HCT116 (cell line): ENCODE measurements at regions not wholly inside any gene's neighbourhood (a gene's known extent, or its start where the extent isn't known, plus 50 kb on each side); places are given as distances from the start of the nearest gene placed in this dataset.

Experiments used
- ATAC-seq: fragments of 200-7000 bp; cut with Tn5 transposase; 2 replicates; pipeline ENCODE4 v1.9.1; 2020; ENCODE audit warnings: mild to moderate bottlenecking, moderate library complexity
- BruUV-seq: library from RNA; stranded (reverse); fragments of 400-500 nt; replicated peaks from 2 replicates; lab custom pipeline; 2021; lab: Mats Ljungman, UMichigan
- CTCF ChIA-PET: fragments of 300-600 bp; sonication (Branson Sonifier 250); formaldehyde crosslinking; loops from one replicate; lab custom pipeline; 2021; ENCODE audit warnings: antibody characterized with exemption; lab: Charles Lee
- POLR2A ChIA-PET: fragments of 300-600, 350-600 bp; sonication (Branson Sonifier 250); formaldehyde crosslinking; loops from one replicate; lab custom pipeline; 2021; ENCODE audit warnings: antibody characterized with exemption; lab: Charles Lee
- RAD21 ChIA-PET, 2 experiments: fragments of 300-600 bp; sonication (Branson Sonifier 250); formaldehyde crosslinking; loops; one replicate each; lab custom pipeline; 2023; ENCODE audit warnings: low total read pairs in 2 of 2; ENCODE audit not compliant: uncharacterized antibody in 2 of 2, unreplicated experiment in 2 of 2, low non-redundant PET in 1 of 2; lab: Charles Lee
- DNase-seq: peaks from one replicate; pipeline ENCODE4 v3.0.0-alpha.2; 2010; ENCODE audit warnings: low read depth, low spot score
- H2AFZ ChIP-seq: fragments of 200-600 bp; shearing (Covaris generic), sonication (generic); 2 replicates; pipeline ENCODE4 v1.6.1; 2017; ENCODE audit warnings: low read depth, mixed run types, mixed read lengths, antibody characterized with exemption, low read length; ENCODE audit not compliant: poor library complexity, severe bottlenecking
- H3K27ac ChIP-seq: 2 replicates; pipeline ENCODE4 v1.5.1; 2012; ENCODE audit warnings: low read depth, low read length
- H3K27me3 ChIP-seq: fragments of 200-600 bp; sonication (generic); 2 replicates; pipeline ENCODE4 v1.6.1; 2016; ENCODE audit warnings: mixed run types, low read length, mixed read lengths; ENCODE audit not compliant: insufficient read depth
- H3K36me3 ChIP-seq, 2 experiments: fragments of 200-500 bp in 1 of 2; fragments of 200-600 bp in 1 of 2; sonication (Bioruptor generic) in 1 of 2; sonication (generic) in 1 of 2; 2 replicates each; pipeline versions ENCODE4 v1.5.1 to v1.6.1; 2014 to 2016; ENCODE audit warnings: low read length in 2 of 2, inconsistent platforms in 1 of 2, mixed read lengths in 1 of 2, mixed run types in 1 of 2; ENCODE audit not compliant: insufficient read depth in 2 of 2, control insufficient read depth in 1 of 2
- H3K4me1 ChIP-seq, 2 experiments: fragments of 200-600 bp in 1 of 2; sonication (generic) in 1 of 2; 2 replicates each; pipeline versions ENCODE4 v1.5.1 to v1.6.1; 2012 to 2017; ENCODE audit warnings: low read length in 2 of 2, inconsistent platforms in 1 of 2, mild to moderate bottlenecking in 1 of 2, mixed read lengths in 1 of 2, mixed run types in 1 of 2, moderate library complexity in 1 of 2; ENCODE audit not compliant: insufficient read depth in 2 of 2, control insufficient read depth in 1 of 2
- H3K4me2 ChIP-seq: fragments of 200-600 bp; sonication (generic); 2 replicates; pipeline ENCODE4 v1.6.1; 2017; ENCODE audit warnings: mixed run types, low read length, mixed read lengths
- H3K4me3 ChIP-seq, 2 experiments: fragments of 200-600 bp in 1 of 2; sonication (generic) in 1 of 2; replicated peaks in 1 of 2; 2 replicates each; pipeline ENCODE4 v1.5.1; 2011 to 2016; ENCODE audit warnings: low read length in 2 of 2, control low read depth in 1 of 2, low read depth in 1 of 2, mild to moderate bottlenecking in 1 of 2, mixed read lengths in 1 of 2, mixed run types in 1 of 2
- H3K79me2 ChIP-seq: fragments of 200-600 bp; sonication (generic); 2 replicates; pipeline ENCODE4 v1.6.1; 2017; ENCODE audit warnings: mild to moderate bottlenecking, mixed run types, low read length, moderate library complexity, mixed read lengths; ENCODE audit not compliant: insufficient read depth
- H3K9ac ChIP-seq: fragments of 200-600 bp; sonication (generic); 2 replicates; pipeline ENCODE4 v1.6.1; 2016; ENCODE audit warnings: low read length, mixed read lengths
- H3K9me2 ChIP-seq: fragments of 200-600 bp; sonication (generic), shearing (Covaris generic); 2 replicates; pipeline ENCODE4 v1.6.1; 2017; ENCODE audit warnings: mixed run types, mild to moderate bottlenecking, moderate library complexity; ENCODE audit not compliant: insufficient read depth
- H3K9me3 ChIP-seq, 2 experiments: fragments of 200-500 bp in 1 of 2; fragments of 200-600 bp in 1 of 2; sonication (Bioruptor generic) in 1 of 2; sonication (generic) in 1 of 2; 2 replicates each; pipeline ENCODE4 v1.6.1; 2014 to 2017; ENCODE audit warnings: low read length in 2 of 2, mixed read lengths in 2 of 2, inconsistent platforms in 1 of 2, low read depth in 1 of 2, mild to moderate bottlenecking in 1 of 2, mixed run types in 1 of 2, moderate library complexity in 1 of 2; ENCODE audit not compliant: control insufficient read depth in 1 of 2, insufficient read depth in 1 of 2
- H4K20me1 ChIP-seq: fragments of 200-600 bp; sonication (generic), shearing (Covaris generic); 2 replicates; pipeline ENCODE4 v1.6.1; 2017; ENCODE audit warnings: mixed run types, mild to moderate bottlenecking, moderate library complexity; ENCODE audit not compliant: insufficient read depth
- CBX3 ChIP-seq: IDR thresholded peaks from 2 replicates; pipeline ENCODE4 v1.6.1; 2012; ENCODE audit warnings: low read depth
- CEBPB ChIP-seq: IDR thresholded peaks from 2 replicates; pipeline ENCODE4 v1.6.1; 2012; ENCODE audit warnings: low read depth
- ELF1 ChIP-seq: IDR thresholded peaks from 2 replicates; pipeline ENCODE4 v1.6.1; 2012; ENCODE audit warnings: low read depth, borderline replicate concordance
- EZH2phosphoT487 ChIP-seq: fragments of 200-600 bp; IDR thresholded peaks from 2 replicates; pipeline ENCODE4 v1.6.1; 2018; ENCODE audit warnings: antibody characterized with exemption, borderline replicate concordance
- POLR2A ChIP-seq: IDR thresholded peaks from 2 replicates; pipeline ENCODE4 v1.7.0; 2011; ENCODE audit warnings: borderline replicate concordance; ENCODE audit not compliant: insufficient read depth, insufficient read length; ENCODE audit errors: extremely low read depth
- POLR2AphosphoS5 ChIP-seq: IDR thresholded peaks from 2 replicates; pipeline ENCODE4 v1.6.1; 2011; ENCODE audit warnings: mild to moderate bottlenecking, low read depth, low read length, moderate library complexity
- RAD21 ChIP-seq: IDR thresholded peaks from 2 replicates; pipeline ENCODE4 v1.6.1; 2012; ENCODE audit warnings: low read depth, mild to moderate bottlenecking
- SP1 ChIP-seq: IDR thresholded peaks from 2 replicates; pipeline ENCODE4 v1.6.1; 2012; ENCODE audit warnings: low read depth
- intact Hi-C: fragments of 100-400 bp; cut with micrococcal nuclease; formaldehyde crosslinking; loops from 2 replicates; pipeline ENCODE4 v1.10.0; 2022
- TF ChIP-seq, protein P1 (sequence below): IDR thresholded peaks from 2 replicates; pipeline ENCODE4 v1.6.1; 2012
- TF ChIP-seq, protein P2 (sequence below), 3 experiments: fragments of 200-600 bp in 1 of 3; sonication (generic) in 1 of 3; IDR thresholded peaks in 2 of 3; conservative IDR thresholded peaks in 1 of 3; 2 replicates each; pipeline ENCODE4 v1.5.1; 2012 to 2017; ENCODE audit warnings: low read depth in 2 of 3, low read length in 2 of 3, antibody characterized with exemption in 1 of 3, borderline replicate concordance in 1 of 3, control low read depth in 1 of 3, mild to moderate bottlenecking in 1 of 3, mixed read lengths in 1 of 3, mixed run types in 1 of 3, moderate library complexity in 1 of 3; ENCODE audit not compliant: insufficient read depth in 1 of 3

- ATAC-seq = no peak
- no peaks in the 10 kb centered on the region for H3K79me2 ChIP-seq
- no peak overlapping the region for H3K9ac ChIP-seq
- H3K4me2 ChIP-seq = no peak overlapping the region
- H3K9me3 ChIP-seq = no peaks in the 10 kb centered on the region
- CTCF ChIA-PET = no interaction called here
- intact Hi-C loops = no loop called here
- RAD21 ChIA-PET = no interaction called here
- H3K27me3 ChIP-seq = no peaks in the 10 kb centered on the region
- no peaks in the 10 kb centered on the region for H3K36me3 ChIP-seq
- no peaks in the 10 kb centered on the region for H3K4me1 ChIP-seq
- no peak overlapping the region for H3K27ac ChIP-seq
- DNase-seq = no peak
- TF ChIP-seq CEBPB (no peak), CBX3 (no peak), POLR2AphosphoS5 (no peak), EZH2phosphoT487 (no peak), SP1 (no peak), POLR2A (no peak), ELF1 (no peak), RAD21 (no peak)
- TF ChIP-seq, protein P1, sequence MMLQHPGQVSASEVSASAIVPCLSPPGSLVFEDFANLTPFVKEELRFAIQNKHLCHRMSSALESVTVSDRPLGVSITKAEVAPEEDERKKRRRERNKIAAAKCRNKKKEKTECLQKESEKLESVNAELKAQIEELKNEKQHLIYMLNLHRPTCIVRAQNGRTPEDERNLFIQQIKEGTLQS = no peak
- TF ChIP-seq, protein P2, sequence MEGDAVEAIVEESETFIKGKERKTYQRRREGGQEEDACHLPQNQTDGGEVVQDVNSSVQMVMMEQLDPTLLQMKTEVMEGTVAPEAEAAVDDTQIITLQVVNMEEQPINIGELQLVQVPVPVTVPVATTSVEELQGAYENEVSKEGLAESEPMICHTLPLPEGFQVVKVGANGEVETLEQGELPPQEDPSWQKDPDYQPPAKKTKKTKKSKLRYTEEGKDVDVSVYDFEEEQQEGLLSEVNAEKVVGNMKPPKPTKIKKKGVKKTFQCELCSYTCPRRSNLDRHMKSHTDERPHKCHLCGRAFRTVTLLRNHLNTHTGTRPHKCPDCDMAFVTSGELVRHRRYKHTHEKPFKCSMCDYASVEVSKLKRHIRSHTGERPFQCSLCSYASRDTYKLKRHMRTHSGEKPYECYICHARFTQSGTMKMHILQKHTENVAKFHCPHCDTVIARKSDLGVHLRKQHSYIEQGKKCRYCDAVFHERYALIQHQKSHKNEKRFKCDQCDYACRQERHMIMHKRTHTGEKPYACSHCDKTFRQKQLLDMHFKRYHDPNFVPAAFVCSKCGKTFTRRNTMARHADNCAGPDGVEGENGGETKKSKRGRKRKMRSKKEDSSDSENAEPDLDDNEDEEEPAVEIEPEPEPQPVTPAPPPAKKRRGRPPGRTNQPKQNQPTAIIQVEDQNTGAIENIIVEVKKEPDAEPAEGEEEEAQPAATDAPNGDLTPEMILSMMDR (IDR thresholded peaks at IDR 0.05 in 2 of 3, conservative IDR thresholded peaks at IDR 0.05 in 1 of 3; ENCODE audit: borderline replicate concordance in 1 of 3, insufficient read depth in 1 of 3, low read depth in 2 of 3, low read length in 2 of 3) = no peak
- no peaks in the 10 kb centered on the region for H4K20me1 ChIP-seq
- H3K4me3 ChIP-seq = no peak overlapping the region
- POLR2A ChIA-PET = no interaction called here
- peak overlapping the region; percentile 31 for H2AFZ ChIP-seq
- H3K9me2 ChIP-seq = no peaks in the 10 kb centered on the region
- BruUV-seq = no TSS peak
These were observed 183.6 kb upstream of the NR5A2 start for GRCh38 chr1:199843861-199844260.
